ENCODE measurements at regions not wholly inside any gene's neighbourhood (a gene's known extent, or its start where the extent isn't known, plus 50 kb on each side); places are given as distances from the start of the nearest gene placed in this dataset.

DNA sequence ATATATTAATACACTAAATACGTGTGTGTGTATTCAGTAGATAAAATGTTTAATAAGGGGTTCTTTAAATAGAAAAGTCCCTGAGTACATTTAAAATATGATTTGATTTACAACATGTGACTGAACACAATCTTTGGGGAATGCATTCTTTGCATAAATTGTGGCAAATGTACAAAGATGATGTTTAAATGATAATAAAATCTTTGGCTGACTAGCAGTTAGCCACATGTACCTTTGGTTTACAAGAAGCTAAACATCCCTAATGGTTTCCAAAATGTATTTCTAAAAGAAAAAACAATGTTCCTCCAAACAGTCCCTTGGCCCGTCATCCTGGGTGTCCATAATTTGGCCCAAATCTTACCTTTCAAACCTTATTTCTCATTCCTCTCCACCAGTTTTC, 106.4 kb upstream of the MARK1 start:
- TF ChIP-seq, protein P1, sequence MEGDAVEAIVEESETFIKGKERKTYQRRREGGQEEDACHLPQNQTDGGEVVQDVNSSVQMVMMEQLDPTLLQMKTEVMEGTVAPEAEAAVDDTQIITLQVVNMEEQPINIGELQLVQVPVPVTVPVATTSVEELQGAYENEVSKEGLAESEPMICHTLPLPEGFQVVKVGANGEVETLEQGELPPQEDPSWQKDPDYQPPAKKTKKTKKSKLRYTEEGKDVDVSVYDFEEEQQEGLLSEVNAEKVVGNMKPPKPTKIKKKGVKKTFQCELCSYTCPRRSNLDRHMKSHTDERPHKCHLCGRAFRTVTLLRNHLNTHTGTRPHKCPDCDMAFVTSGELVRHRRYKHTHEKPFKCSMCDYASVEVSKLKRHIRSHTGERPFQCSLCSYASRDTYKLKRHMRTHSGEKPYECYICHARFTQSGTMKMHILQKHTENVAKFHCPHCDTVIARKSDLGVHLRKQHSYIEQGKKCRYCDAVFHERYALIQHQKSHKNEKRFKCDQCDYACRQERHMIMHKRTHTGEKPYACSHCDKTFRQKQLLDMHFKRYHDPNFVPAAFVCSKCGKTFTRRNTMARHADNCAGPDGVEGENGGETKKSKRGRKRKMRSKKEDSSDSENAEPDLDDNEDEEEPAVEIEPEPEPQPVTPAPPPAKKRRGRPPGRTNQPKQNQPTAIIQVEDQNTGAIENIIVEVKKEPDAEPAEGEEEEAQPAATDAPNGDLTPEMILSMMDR (IDR thresholded peaks at IDR 0.05; ENCODE audit: poor library complexity, severe bottlenecking) = no peak
- TF ChIP-seq RAD21 (conservative IDR thresholded peaks at IDR 0.05) (no peak), EZH2 (IDR thresholded peaks at IDR 0.05; ENCODE audit: borderline replicate concordance, insufficient read depth, low read length, poor library complexity, severe bottlenecking) (no peak)
- TF ChIP-seq, protein P2, sequence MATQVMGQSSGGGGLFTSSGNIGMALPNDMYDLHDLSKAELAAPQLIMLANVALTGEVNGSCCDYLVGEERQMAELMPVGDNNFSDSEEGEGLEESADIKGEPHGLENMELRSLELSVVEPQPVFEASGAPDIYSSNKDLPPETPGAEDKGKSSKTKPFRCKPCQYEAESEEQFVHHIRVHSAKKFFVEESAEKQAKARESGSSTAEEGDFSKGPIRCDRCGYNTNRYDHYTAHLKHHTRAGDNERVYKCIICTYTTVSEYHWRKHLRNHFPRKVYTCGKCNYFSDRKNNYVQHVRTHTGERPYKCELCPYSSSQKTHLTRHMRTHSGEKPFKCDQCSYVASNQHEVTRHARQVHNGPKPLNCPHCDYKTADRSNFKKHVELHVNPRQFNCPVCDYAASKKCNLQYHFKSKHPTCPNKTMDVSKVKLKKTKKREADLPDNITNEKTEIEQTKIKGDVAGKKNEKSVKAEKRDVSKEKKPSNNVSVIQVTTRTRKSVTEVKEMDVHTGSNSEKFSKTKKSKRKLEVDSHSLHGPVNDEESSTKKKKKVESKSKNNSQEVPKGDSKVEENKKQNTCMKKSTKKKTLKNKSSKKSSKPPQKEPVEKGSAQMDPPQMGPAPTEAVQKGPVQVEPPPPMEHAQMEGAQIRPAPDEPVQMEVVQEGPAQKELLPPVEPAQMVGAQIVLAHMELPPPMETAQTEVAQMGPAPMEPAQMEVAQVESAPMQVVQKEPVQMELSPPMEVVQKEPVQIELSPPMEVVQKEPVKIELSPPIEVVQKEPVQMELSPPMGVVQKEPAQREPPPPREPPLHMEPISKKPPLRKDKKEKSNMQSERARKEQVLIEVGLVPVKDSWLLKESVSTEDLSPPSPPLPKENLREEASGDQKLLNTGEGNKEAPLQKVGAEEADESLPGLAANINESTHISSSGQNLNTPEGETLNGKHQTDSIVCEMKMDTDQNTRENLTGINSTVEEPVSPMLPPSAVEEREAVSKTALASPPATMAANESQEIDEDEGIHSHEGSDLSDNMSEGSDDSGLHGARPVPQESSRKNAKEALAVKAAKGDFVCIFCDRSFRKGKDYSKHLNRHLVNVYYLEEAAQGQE (IDR thresholded peaks at IDR 0.05; ENCODE audit: borderline replicate concordance) = no peak
